ENCODE measurements at regions not wholly inside any gene's neighbourhood (a gene's known extent, or its start where the extent isn't known, plus 50 kb on each side); places are given as distances from the start of the nearest gene placed in this dataset.

DNA sequence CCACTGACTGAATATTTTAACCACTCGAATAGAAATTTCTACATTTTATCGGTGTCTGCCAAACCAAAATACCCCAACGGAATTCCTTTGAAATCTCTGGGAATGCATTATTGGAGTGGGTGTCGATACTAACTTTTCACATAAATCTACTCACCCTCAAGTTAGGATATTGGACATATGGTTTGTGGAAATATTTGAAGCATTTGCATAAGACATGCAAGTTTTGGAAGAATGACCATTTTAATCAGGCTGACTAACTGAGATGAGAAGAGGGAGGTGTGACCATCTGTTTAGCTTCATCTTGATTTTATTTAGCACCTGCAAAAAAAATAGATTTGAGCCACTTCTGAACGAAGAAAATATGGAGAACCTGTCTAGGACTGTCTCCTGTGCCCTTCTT is 61.2 kb downstream of the KLF6 start:
- TF ChIP-seq GLIS3 (CRISPR knock-in tag; IDR thresholded peaks at IDR 0.05) (no peak), RARB (CRISPR knock-in tag; IDR thresholded peaks at IDR 0.05) (no peak)
- TF ChIP-seq, protein P1, sequence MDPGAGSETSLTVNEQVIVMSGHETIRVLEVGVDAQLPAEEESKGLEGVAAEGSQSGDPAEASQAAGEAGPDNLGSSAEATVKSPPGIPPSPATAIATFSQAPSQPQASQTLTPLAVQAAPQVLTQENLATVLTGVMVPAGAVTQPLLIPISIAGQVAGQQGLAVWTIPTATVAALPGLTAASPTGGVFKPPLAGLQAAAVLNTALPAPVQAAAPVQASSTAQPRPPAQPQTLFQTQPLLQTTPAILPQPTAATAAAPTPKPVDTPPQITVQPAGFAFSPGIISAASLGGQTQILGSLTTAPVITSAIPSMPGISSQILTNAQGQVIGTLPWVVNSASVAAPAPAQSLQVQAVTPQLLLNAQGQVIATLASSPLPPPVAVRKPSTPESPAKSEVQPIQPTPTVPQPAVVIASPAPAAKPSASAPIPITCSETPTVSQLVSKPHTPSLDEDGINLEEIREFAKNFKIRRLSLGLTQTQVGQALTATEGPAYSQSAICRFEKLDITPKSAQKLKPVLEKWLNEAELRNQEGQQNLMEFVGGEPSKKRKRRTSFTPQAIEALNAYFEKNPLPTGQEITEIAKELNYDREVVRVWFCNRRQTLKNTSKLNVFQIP (CRISPR knock-in tag; IDR thresholded peaks at IDR 0.05; ENCODE audit: borderline replicate concordance, low read depth): no peak
- no peak for ATAC-seq

GRCh38 chr10:3720228-3721019 is 64.6 kb downstream of the KLF6 start:
- no peak for ATAC-seq
- TF ChIP-seq ISL1 (CRISPR knock-in tag; IDR thresholded peaks at IDR 0.05) (no peak), ZNF565 (CRISPR knock-in tag; conservative IDR thresholded peaks at IDR 0.05; ENCODE audit: low read depth) (no peak), SNAI2 (CRISPR knock-in tag; IDR thresholded peaks at IDR 0.05) (no peak), ZNF70 (CRISPR knock-in tag; IDR thresholded peaks at IDR 0.05) (no peak), ESRRG (CRISPR knock-in tag; IDR thresholded peaks at IDR 0.05) (no peak), RARB (CRISPR knock-in tag; IDR thresholded peaks at IDR 0.05) (no peak), BACH2 (CRISPR knock-in tag; IDR thresholded peaks at IDR 0.05; ENCODE audit: borderline replicate concordance) (no peak), ZNF8 (CRISPR knock-in tag; IDR thresholded peaks at IDR 0.05) (no peak), ARNTL (CRISPR knock-in tag; IDR thresholded peaks at IDR 0.05; ENCODE audit: borderline replicate concordance, low read depth) (no peak), GLIS3 (CRISPR knock-in tag; IDR thresholded peaks at IDR 0.05) (no peak), TSHZ2 (CRISPR knock-in tag; IDR thresholded peaks at IDR 0.05) (no peak)

DNA sequence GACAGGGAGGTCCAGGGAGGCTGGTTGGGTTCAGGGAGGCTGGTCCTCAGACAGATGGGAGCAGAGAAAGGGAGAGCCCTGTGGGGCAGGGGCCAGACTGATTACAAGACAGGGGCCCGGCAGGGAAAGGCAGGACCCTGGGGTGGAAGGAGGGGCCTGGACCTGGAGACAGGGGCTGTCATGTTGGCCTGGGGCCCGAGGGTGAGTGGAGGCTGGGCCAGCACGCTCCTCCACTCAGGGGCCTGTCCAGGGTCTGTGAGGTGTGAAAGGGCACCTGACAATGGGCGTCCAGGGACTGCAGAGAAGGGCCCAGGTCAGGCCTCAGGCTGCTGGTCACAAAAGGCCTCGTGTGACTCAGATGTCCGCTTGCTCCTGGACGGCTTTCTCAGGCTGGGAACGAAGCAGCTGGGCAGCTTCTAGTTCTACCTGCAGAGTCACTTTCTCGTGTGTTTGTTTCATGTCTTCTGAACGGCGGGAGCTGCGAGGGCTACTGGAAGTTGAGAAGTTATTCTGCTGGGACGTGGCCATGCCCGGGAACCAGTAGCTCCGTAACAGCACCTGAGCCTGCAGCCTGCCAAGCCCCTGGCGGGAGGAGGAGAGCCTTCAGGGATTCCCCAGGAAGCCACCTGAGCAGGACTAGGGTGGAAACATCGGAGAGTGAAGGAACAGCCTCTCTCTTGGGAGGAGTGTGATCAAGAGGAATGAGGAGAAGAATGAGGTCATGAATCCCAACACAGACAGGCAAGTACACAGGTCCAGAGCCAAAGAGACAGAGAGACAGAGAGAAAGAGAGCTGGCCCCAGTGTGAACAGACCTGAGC is 65.8 kb downstream of the KLF6 start:
- ATAC-seq: no peak
- TF ChIP-seq TCF4 (CRISPR knock-in tag; IDR thresholded peaks at IDR 0.05; ENCODE audit: borderline replicate concordance): no peak
- TF ChIP-seq TSHZ2 (CRISPR knock-in tag; IDR thresholded peaks at IDR 0.05): no peak
- TF ChIP-seq ZC3H10 (CRISPR knock-in tag; IDR thresholded peaks at IDR 0.05): no peak
- no peak for TF ChIP-seq SNAI2 (CRISPR knock-in tag; IDR thresholded peaks at IDR 0.05)
- TF ChIP-seq ZNF70 (CRISPR knock-in tag; IDR thresholded peaks at IDR 0.05): no peak
- TF ChIP-seq RARB (CRISPR knock-in tag; IDR thresholded peaks at IDR 0.05): no peak
- no peak for TF ChIP-seq PPARA (CRISPR knock-in tag; IDR thresholded peaks at IDR 0.05; ENCODE audit: borderline replicate concordance)
- TF ChIP-seq ARNTL (CRISPR knock-in tag; IDR thresholded peaks at IDR 0.05; ENCODE audit: borderline replicate concordance, low read depth): no peak
- TF ChIP-seq ESRRG (CRISPR knock-in tag; IDR thresholded peaks at IDR 0.05): no peak
- no peak for TF ChIP-seq ISL1 (CRISPR knock-in tag; IDR thresholded peaks at IDR 0.05)
- no peak for TF ChIP-seq ZFP30 (CRISPR knock-in tag; IDR thresholded peaks at IDR 0.05)
- TF ChIP-seq TOX (CRISPR knock-in tag; IDR thresholded peaks at IDR 0.05; ENCODE audit: borderline replicate concordance): no peak
- no peak for TF ChIP-seq CSRNP3 (CRISPR knock-in tag; IDR thresholded peaks at IDR 0.05)
- TF ChIP-seq BACH2 (CRISPR knock-in tag; IDR thresholded peaks at IDR 0.05; ENCODE audit: borderline replicate concordance): no peak
- no peak for TF ChIP-seq ZFP3 (CRISPR knock-in tag; IDR thresholded peaks at IDR 0.05)
